GM23338 (cell line): ENCODE measurements at regions not wholly inside any gene's neighbourhood (a gene's known extent, or its start where the extent isn't known, plus 50 kb on each side); places are given as distances from the start of the nearest gene placed in this dataset.

Experiments
- ATAC-seq: fragments of 200-7000 bp; cut with Tn5 transposase; 3 replicates; pipeline ENCODE4 v1.9.1; 2020
- DNase-seq: peaks from one replicate; pipeline ENCODE4 v3.0.0-alpha.2; 2015; ENCODE audit warnings: low spot score
- H2AFZ ChIP-seq: fragments of 200-600 bp; sonication (generic); 2 replicates; pipeline ENCODE4 v1.8.0; 2016; ENCODE audit warnings: antibody characterized with exemption, mild to moderate bottlenecking, moderate library complexity
- H3F3A ChIP-seq: fragments of 200-600 bp; sonication (generic); replicated peaks from 2 replicates; pipeline ENCODE4 v1.8.0; 2017; ENCODE audit warnings: antibody characterized with exemption, mixed run types, low read depth
- H3K27ac ChIP-seq: fragments of 200-600 bp; sonication (generic); 2 replicates; pipeline ENCODE4 v1.6.1; 2016; ENCODE audit warnings: low read depth
- H3K27me3 ChIP-seq: fragments of 200-600 bp; sonication (generic); 2 replicates; pipeline ENCODE4 v1.8.0; 2016; ENCODE audit warnings: mild to moderate bottlenecking, mixed run types, moderate library complexity; ENCODE audit not compliant: insufficient read depth
- H3K36me3 ChIP-seq: fragments of 200-600 bp; sonication (generic); 2 replicates; pipeline ENCODE4 v1.8.0; 2016; ENCODE audit warnings: mild to moderate bottlenecking; ENCODE audit not compliant: insufficient read depth
- H3K4me1 ChIP-seq: fragments of 200-600 bp; sonication (generic); 2 replicates; pipeline ENCODE4 v1.8.0; 2016; ENCODE audit warnings: mild to moderate bottlenecking, moderate library complexity; ENCODE audit not compliant: insufficient read depth
- H3K4me2 ChIP-seq: fragments of 200-600 bp; sonication (generic); 2 replicates; pipeline ENCODE4 v1.7.1; 2017; ENCODE audit warnings: mixed run types
- H3K4me3 ChIP-seq: fragments of 200-600 bp; sonication (generic); 2 replicates; pipeline ENCODE4 v1.6.1; 2016; ENCODE audit warnings: mixed run types
- H3K79me2 ChIP-seq: fragments of 200-600 bp; sonication (generic); replicated peaks from 2 replicates; pipeline ENCODE4 v1.8.0; 2017; ENCODE audit warnings: mild to moderate bottlenecking; ENCODE audit not compliant: insufficient read depth
- H3K9me2 ChIP-seq: fragments of 200-600 bp; sonication (generic); 2 replicates; pipeline ENCODE4 v1.8.0; 2017; ENCODE audit not compliant: insufficient read depth
- H4K20me1 ChIP-seq: fragments of 200-600 bp; sonication (generic); replicated peaks from 2 replicates; pipeline ENCODE4 v1.8.0; 2017; ENCODE audit warnings: mild to moderate bottlenecking; ENCODE audit not compliant: insufficient read depth
- H3K27ac Mint-ChIP-seq: 2 replicates; pipeline ENCODE4 v1.8.0; 2020; ENCODE audit warnings: inconsistent platforms, mild to moderate bottlenecking, moderate library complexity, mixed read lengths
- H3K27me3 Mint-ChIP-seq: 3 replicates; pipeline ENCODE4 v1.8.0; 2022; ENCODE audit warnings: low read depth, mild to moderate bottlenecking, moderate library complexity, mixed read lengths, inconsistent platforms; ENCODE audit not compliant: insufficient read depth, poor library complexity
- H3K36me3 Mint-ChIP-seq: 3 replicates; pipeline ENCODE4 v1.8.0; 2021; ENCODE audit warnings: low read depth, mild to moderate bottlenecking, inconsistent platforms, moderate library complexity, mixed read lengths
- H3K4me1 Mint-ChIP-seq: 3 replicates; pipeline ENCODE4 v1.8.0; 2020; ENCODE audit warnings: mild to moderate bottlenecking, inconsistent platforms, mixed read lengths
- H3K4me3 Mint-ChIP-seq: 3 replicates; pipeline ENCODE4 v1.8.0; 2021; ENCODE audit warnings: moderate library complexity, mild to moderate bottlenecking, inconsistent platforms, mixed read lengths
- H3K9me3 Mint-ChIP-seq: 3 replicates; pipeline ENCODE4 v1.8.0; 2020; ENCODE audit warnings: moderate library complexity, mild to moderate bottlenecking, inconsistent platforms, mixed read lengths
- CTCF ChIP-seq, 2 experiments: fragments of 200-600 bp in 1 of 2; sonication (generic) in 1 of 2; conservative IDR thresholded peaks; 2 replicates each; pipeline versions ENCODE4 v1.5.1 to v1.6.1; 2016 to 2017; ENCODE audit warnings: antibody characterized with exemption in 2 of 2, low read depth in 2 of 2, mild to moderate bottlenecking in 2 of 2, moderate library complexity in 1 of 2
- EZH2 ChIP-seq: fragments of 200-600 bp; sonication (generic); IDR thresholded peaks from one replicate; pipeline ENCODE4 v1.8.0; 2017; ENCODE audit warnings: antibody characterized with exemption, mild to moderate bottlenecking, low read depth; ENCODE audit not compliant: unreplicated experiment
- JUNB ChIP-seq: IDR thresholded peaks from one replicate; pipeline ENCODE4 v1.6.1; 2016; ENCODE audit warnings: antibody characterized with exemption; ENCODE audit not compliant: unreplicated experiment
- ZNF114 ChIP-seq: fragments of 250-450 bp; sonication (Bioruptor Pico); IDR thresholded peaks from 2 replicates; pipeline ENCODE4 v1.5.0; 2020; ENCODE audit warnings: mild to moderate bottlenecking, moderate library complexity
- ZNF462 ChIP-seq: fragments of 250-450 bp; sonication (Bioruptor Pico); IDR thresholded peaks from 2 replicates; pipeline ENCODE4 v1.5.0; 2020; ENCODE audit warnings: mild to moderate bottlenecking, moderate library complexity

- no peaks in the 10 kb centered on the region for H3K4me1 ChIP-seq
These were observed 138.6 kb downstream of the ARRDC3 start for GRCh38 chr5:91244380-91245073.

More at GRCh38 chr5:91244380-91245073, 138.6 kb downstream of the ARRDC3 start:
- H3K79me2 ChIP-seq: no peaks in the 10 kb centered on the region
- TF ChIP-seq ZNF462 (no peak), ZNF114 (CRISPR knock-in tag) (no peak), CTCF (conservative IDR thresholded peaks at IDR 0.05; ENCODE audit: low read depth in 2 of 2) (peak in 1 of 2 experiments; percentile 42; a peak in 3 of 4 replicates), EZH2 (no peak), JUNB (no peak)
- no peak overlapping the region for H3K27ac ChIP-seq
- H3K9me3 Mint-ChIP-seq: peaks cover 9% of the 10 kb centered on the region
- H3K36me3 Mint-ChIP-seq: peaks cover 4% of the 10 kb centered on the region; the same call in 1 of the 3 replicates
- H3K4me1 Mint-ChIP-seq: no peaks in the 10 kb centered on the region
- H3K4me3 ChIP-seq: no peak overlapping the region
- peak; percentile 50 for ATAC-seq
- H3K36me3 ChIP-seq: no peaks in the 10 kb centered on the region; the same call in 1 of the 2 replicates
- no peak overlapping the region for H3K27ac Mint-ChIP-seq
- H3K9me2 ChIP-seq: no peaks in the 10 kb centered on the region
- H3K4me2 ChIP-seq: no peak overlapping the region
- no peaks in the 10 kb centered on the region for H3K27me3 Mint-ChIP-seq
- peak; percentile 52 for DNase-seq
- no peaks in the 10 kb centered on the region for H3F3A ChIP-seq
- H2AFZ ChIP-seq: 0 out of 2 replicates have a peak overlapping the region, but pooled peaks have one; percentile 10
- no peaks in the 10 kb centered on the region for H3K27me3 ChIP-seq
- no peak overlapping the region for H3K4me3 Mint-ChIP-seq
- H4K20me1 ChIP-seq: no peaks in the 10 kb centered on the region
